OCI-LY3 (cell line): ENCODE measurements at regions not wholly inside any gene's neighbourhood (a gene's known extent, or its start where the extent isn't known, plus 50 kb on each side); places are given as distances from the start of the nearest gene placed in this dataset.

Experiments
- CTCF ChIP-seq: fragments of 200-600, 300-600 bp; sonication (generic); IDR thresholded peaks from 2 replicates; pipeline ENCODE4 v1.5.1; 2014; ENCODE audit warnings: antibody characterized with exemption, low read length, low read depth
- EZH2phosphoT487 ChIP-seq: fragments of 200-600 bp; shearing (Covaris generic); IDR thresholded peaks from 2 replicates; pipeline ENCODE4 v1.6.1; 2018; ENCODE audit warnings: antibody characterized with exemption, mixed run types, low read depth

GRCh38 chr17:36881323-36881722 lies 56.0 kb upstream of the LHX1 start:
- TF ChIP-seq CTCF (no peak), EZH2phosphoT487 (no peak)
